ENCODE measurements at regions not wholly inside any gene's neighbourhood (a gene's known extent, or its start where the extent isn't known, plus 50 kb on each side); places are given as distances from the start of the nearest gene placed in this dataset.

DNA sequence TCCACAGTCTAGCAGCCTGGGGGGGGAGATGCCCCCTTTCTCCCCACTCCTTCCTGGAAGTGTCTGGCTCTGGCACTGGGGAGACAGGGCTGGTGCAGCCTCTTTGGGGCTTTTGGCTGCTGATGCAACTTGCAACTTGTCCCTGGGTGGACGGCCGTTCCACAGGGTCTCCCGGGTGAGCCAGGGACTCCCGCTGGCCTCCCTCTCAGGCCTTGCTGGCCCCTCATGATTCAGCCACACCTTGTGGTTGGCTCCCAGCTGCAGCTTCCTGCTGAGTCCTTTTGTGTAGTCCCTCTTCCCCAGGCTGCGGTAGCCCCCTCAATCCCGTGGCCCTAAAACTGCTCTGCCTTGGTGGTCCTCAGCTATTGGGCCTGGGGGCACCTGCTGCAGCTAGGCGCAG is 283.5 kb downstream of the PBX3 start:
- WGBS (ENCODE audit: insufficient coverage): 87% methylated on average over 7 of the region's 7 CpGs
- Histone ChIP-seq H3K4me3 (ENCODE audit: control insufficient read depth in 1 of 7, extremely low read depth in 1 of 7, insufficient read depth in 4 of 7, low read depth in 2 of 7, low read length in 6 of 7) (no peak overlapping the region), H3K9me3 (ENCODE audit: control extremely low read depth in 1 of 5, control insufficient read depth in 4 of 5, insufficient read depth in 2 of 5, low read depth in 1 of 5, low read length in 4 of 5) (no peaks in the 10 kb centered on the region), H3K27me3 (replicated peaks in 2 of 5; ENCODE audit: control insufficient read depth in 4 of 5, insufficient read depth in 5 of 5, low read length in 4 of 5) (peaks cover 0 to 2% (median 1%) of the 10 kb centered on the region in 5 experiments), H3K4me1 (ENCODE audit: control extremely low read depth in 1 of 4, control insufficient read depth in 4 of 4, insufficient read depth in 4 of 4, low read length in 3 of 4) (no peaks in the 10 kb centered on the region), H3K27ac (ENCODE audit: insufficient read depth in 1 of 2, low read depth in 1 of 2, low read length in 2 of 2, poor library complexity in 1 of 2, severe bottlenecking in 2 of 2) (no peak overlapping the region), H3K36me3 (ENCODE audit: control insufficient read depth in 4 of 4, insufficient read depth in 4 of 4, low read length in 3 of 4) (no peaks in the 10 kb centered on the region)
- ChIA-PET POLR2A (no interaction called here), CTCF (no interaction called here)
- no peak for DNase-seq

DNA sequence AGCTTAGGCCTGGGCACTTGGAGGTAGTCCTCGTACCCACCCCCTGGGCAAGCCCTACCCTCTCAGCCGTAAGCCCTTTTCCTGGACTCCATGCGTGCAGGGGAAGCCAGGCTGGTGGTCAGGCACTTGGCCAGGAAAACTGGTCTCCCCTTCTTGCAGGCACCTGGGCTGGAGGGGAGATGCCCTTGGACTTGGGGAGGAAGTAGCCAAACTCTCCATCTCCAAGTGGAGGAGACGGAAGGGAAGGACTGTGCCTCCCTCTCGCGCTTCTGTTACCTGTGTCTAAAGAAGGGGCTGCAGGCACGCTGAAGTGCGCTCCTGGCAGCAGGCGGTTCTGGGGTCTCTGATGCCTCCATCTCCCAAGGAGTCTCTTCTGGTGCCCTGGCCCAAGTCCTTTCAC is 283.9 kb downstream of the PBX3 start:
- 81% methylated on average over 9 of the region's 9 CpGs for WGBS (ENCODE audit: insufficient coverage)
- H3K4me1 ChIP-seq (ENCODE audit: control extremely low read depth in 1 of 4, control insufficient read depth in 4 of 4, insufficient read depth in 4 of 4, low read length in 3 of 4): no peaks in the 10 kb centered on the region
- no peak for DNase-seq
- no peaks in the 10 kb centered on the region for H3K9me3 ChIP-seq (ENCODE audit: control extremely low read depth in 1 of 5, control insufficient read depth in 4 of 5, insufficient read depth in 2 of 5, low read depth in 1 of 5, low read length in 4 of 5)
- no peaks in the 10 kb centered on the region for H3K36me3 ChIP-seq (ENCODE audit: control insufficient read depth in 4 of 4, insufficient read depth in 4 of 4, low read length in 3 of 4)
- no peak overlapping the region for H3K27ac ChIP-seq (ENCODE audit: insufficient read depth in 1 of 2, low read depth in 1 of 2, low read length in 2 of 2, poor library complexity in 1 of 2, severe bottlenecking in 2 of 2)
- ChIA-PET POLR2A (no interaction called here), CTCF (no interaction called here)
- H3K27me3 ChIP-seq (replicated peaks in 2 of 5; ENCODE audit: control insufficient read depth in 4 of 5, insufficient read depth in 5 of 5, low read length in 4 of 5): peaks cover 0 to 5% (median 2%) of the 10 kb centered on the region in 5 experiments
- no peak overlapping the region for H3K4me3 ChIP-seq (ENCODE audit: control insufficient read depth in 1 of 7, extremely low read depth in 1 of 7, insufficient read depth in 4 of 7, low read depth in 2 of 7, low read length in 6 of 7)

DNA sequence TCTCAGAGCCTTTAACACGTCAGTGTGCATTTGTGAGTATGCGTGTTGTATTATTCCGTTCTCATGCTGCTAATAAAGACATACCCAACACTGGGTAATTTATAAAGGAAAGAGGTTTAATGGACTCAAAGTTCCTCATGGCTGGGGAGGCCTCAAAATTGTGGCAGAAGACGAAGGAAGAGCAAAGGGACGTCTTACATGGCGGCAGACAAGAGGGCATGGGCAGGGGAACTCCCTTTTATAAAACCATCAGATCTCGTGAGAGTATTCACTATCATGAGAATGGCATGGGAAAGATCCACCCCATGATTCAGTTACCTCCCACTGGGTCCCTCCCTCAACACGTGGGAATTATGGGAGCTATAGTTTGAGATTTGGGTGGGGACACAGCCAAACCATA is 285.0 kb downstream of the PBX3 start:
- Histone ChIP-seq H3K27me3 (replicated peaks in 2 of 5; ENCODE audit: control insufficient read depth in 4 of 5, insufficient read depth in 5 of 5, low read length in 4 of 5) (peaks cover 0 to 7% (median 3%) of the 10 kb centered on the region in 5 experiments), H3K36me3 (ENCODE audit: control insufficient read depth in 4 of 4, insufficient read depth in 4 of 4, low read length in 3 of 4) (no peaks in the 10 kb centered on the region), H3K9me3 (ENCODE audit: control extremely low read depth in 1 of 5, control insufficient read depth in 4 of 5, insufficient read depth in 2 of 5, low read depth in 1 of 5, low read length in 4 of 5) (no peaks in the 10 kb centered on the region), H3K4me1 (ENCODE audit: control extremely low read depth in 1 of 4, control insufficient read depth in 4 of 4, insufficient read depth in 4 of 4, low read length in 3 of 4) (no peaks in the 10 kb centered on the region), H3K4me3 (ENCODE audit: control insufficient read depth in 1 of 7, extremely low read depth in 1 of 7, insufficient read depth in 4 of 7, low read depth in 2 of 7, low read length in 6 of 7) (no peak overlapping the region), H3K27ac (ENCODE audit: insufficient read depth in 1 of 2, low read depth in 1 of 2, low read length in 2 of 2, poor library complexity in 1 of 2, severe bottlenecking in 2 of 2) (no peak overlapping the region)
- DNase-seq: no peak
- POLR2A ChIA-PET: no interaction called here
- CTCF ChIA-PET: no interaction called here
- WGBS (ENCODE audit: insufficient coverage): 100% methylated on average over 4 of the region's 8 CpGs

DNA sequence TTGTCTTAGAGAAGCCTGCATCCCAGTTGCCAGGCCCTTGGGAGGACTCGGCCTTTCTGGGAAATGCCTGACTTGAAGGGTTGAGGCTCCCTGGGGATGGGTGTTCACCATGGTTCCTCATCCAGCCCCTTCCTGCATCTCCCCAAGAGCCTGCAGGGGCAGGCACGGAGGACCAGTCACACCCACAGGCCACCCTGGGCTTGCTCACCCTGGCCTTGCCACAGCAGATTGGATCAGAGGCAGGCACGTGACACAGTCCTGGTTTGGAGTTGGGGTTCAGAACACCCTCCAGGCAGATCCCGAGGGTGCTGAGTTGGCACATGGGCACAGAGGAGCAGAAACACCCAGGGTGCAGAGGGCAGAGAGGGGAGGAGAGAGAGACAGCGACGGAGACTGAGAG is 286.1 kb downstream of the PBX3 start:
- DNase-seq: no peak
- Histone ChIP-seq H3K4me1 (ENCODE audit: control extremely low read depth in 1 of 4, control insufficient read depth in 4 of 4, insufficient read depth in 4 of 4, low read length in 3 of 4) (no peaks in the 10 kb centered on the region), H3K4me3 (ENCODE audit: control insufficient read depth in 1 of 7, extremely low read depth in 1 of 7, insufficient read depth in 4 of 7, low read depth in 2 of 7, low read length in 6 of 7) (no peak overlapping the region), H3K27me3 (replicated peaks in 2 of 5; ENCODE audit: control insufficient read depth in 4 of 5, insufficient read depth in 5 of 5, low read length in 4 of 5) (peaks cover 0 to 9% (median 5%) of the 10 kb centered on the region in 5 experiments), H3K9me3 (ENCODE audit: control extremely low read depth in 1 of 5, control insufficient read depth in 4 of 5, insufficient read depth in 2 of 5, low read depth in 1 of 5, low read length in 4 of 5) (no peaks in the 10 kb centered on the region), H3K36me3 (ENCODE audit: control insufficient read depth in 4 of 4, insufficient read depth in 4 of 4, low read length in 3 of 4) (no peaks in the 10 kb centered on the region), H3K27ac (ENCODE audit: insufficient read depth in 1 of 2, low read depth in 1 of 2, low read length in 2 of 2, poor library complexity in 1 of 2, severe bottlenecking in 2 of 2) (no peak overlapping the region)
- POLR2A ChIA-PET: no interaction called here
- CTCF ChIA-PET: no interaction called here
- 69% methylated on average over 6 of the region's 6 CpGs for WGBS (ENCODE audit: insufficient coverage)

DNA sequence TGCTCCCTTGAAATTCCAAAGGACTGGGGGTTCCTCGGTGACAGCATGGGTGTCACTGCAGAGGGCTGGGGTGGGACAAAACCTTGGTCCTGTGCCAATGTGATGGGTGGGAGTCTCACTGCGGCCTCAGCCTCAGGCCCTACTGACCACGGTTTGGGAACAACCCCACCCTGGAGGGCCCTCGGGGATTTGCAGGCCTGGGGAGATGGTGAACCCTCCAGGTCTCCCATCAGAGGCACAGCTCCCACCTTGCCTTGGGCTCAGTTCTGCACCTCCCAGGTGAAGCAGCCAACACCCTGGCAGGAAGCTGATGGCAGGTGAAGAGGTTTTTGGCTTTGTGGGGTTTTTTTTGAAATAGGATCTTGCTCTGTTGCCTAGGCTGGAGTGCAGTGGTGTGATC is 286.8 kb downstream of the PBX3 start:
- 100% methylated on average over 3 of the region's 4 CpGs for WGBS (ENCODE audit: insufficient coverage)
- H3K4me3 ChIP-seq (ENCODE audit: control insufficient read depth in 1 of 7, extremely low read depth in 1 of 7, insufficient read depth in 4 of 7, low read depth in 2 of 7, low read length in 6 of 7): no peak overlapping the region
- no peaks in the 10 kb centered on the region for H3K4me1 ChIP-seq (ENCODE audit: control extremely low read depth in 1 of 4, control insufficient read depth in 4 of 4, insufficient read depth in 4 of 4, low read length in 3 of 4)
- no peaks in the 10 kb centered on the region for H3K36me3 ChIP-seq (ENCODE audit: control insufficient read depth in 4 of 4, insufficient read depth in 4 of 4, low read length in 3 of 4)
- no peak for DNase-seq
- ChIA-PET CTCF (no interaction called here), POLR2A (no interaction called here)
- peaks cover 0 to 10% (median 7%) of the 10 kb centered on the region in 5 experiments for H3K27me3 ChIP-seq (replicated peaks in 2 of 5; ENCODE audit: control insufficient read depth in 4 of 5, insufficient read depth in 5 of 5, low read length in 4 of 5)
- no peaks in the 10 kb centered on the region for H3K9me3 ChIP-seq (ENCODE audit: control extremely low read depth in 1 of 5, control insufficient read depth in 4 of 5, insufficient read depth in 2 of 5, low read depth in 1 of 5, low read length in 4 of 5)
- H3K27ac ChIP-seq (ENCODE audit: insufficient read depth in 1 of 2, low read depth in 1 of 2, low read length in 2 of 2, poor library complexity in 1 of 2, severe bottlenecking in 2 of 2): no peak overlapping the region

DNA sequence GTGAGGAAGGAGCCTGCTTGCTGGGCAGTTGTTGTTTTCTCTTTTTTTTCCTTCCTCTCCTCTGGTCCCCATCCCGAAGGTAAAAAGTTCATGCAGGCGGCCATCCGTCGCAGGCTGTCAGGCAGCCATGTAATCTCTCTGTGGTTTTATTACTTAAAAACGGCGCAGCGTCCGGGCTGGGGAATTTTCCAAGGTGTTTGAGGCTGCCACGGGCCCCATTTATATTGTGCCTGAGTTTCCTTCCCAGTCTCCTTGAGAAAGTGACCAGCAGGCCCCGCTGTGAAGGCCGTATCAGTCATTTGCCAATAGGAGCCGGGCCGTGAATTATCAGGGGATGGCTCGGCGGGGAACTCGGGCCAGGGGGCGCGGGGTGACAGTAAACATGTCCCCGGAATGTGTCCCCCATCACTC is 289.7 kb downstream of the PBX3 start:
- 48% methylated on average over 19 of the region's 19 CpGs for WGBS (ENCODE audit: insufficient coverage)
- CTCF ChIA-PET: no interaction called here
- peaks cover 0 to 11% (median 7%) of the 10 kb centered on the region in 5 experiments for H3K27me3 ChIP-seq (replicated peaks in 2 of 5; ENCODE audit: control insufficient read depth in 4 of 5, insufficient read depth in 5 of 5, low read length in 4 of 5)

DNA sequence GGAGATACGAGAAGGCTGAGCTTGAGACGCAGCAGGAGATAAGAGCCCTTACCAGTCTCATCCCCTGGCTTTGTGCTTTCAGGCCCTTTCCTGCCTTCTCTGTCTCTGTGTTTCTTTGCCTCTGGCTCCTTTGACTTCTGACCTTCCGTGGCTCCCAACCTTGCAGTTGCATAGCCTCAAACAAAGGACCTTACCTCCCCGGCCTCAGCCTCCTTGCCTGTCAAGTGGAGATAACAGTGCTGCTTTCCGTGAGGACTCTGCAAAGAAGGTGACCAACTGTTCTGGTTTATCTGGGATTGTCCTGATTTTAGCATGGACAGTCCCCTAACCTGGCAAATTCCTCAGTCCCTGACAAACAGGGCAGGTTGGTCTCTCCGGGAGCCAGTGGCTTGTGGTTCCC is 287.8 kb upstream of the MVB12B start:
- Histone ChIP-seq H3K27ac (ENCODE audit: insufficient read depth in 1 of 2, low read depth in 1 of 2, low read length in 2 of 2, poor library complexity in 1 of 2, severe bottlenecking in 2 of 2) (no peak overlapping the region), H3K27me3 (replicated peaks in 2 of 5; ENCODE audit: control insufficient read depth in 4 of 5, insufficient read depth in 5 of 5, low read length in 4 of 5) (peaks cover 0 to 13% (median 7%) of the 10 kb centered on the region in 5 experiments), H3K9me3 (ENCODE audit: control extremely low read depth in 1 of 5, control insufficient read depth in 4 of 5, insufficient read depth in 2 of 5, low read depth in 1 of 5, low read length in 4 of 5) (peaks cover 0 to 6% (median 0%) of the 10 kb centered on the region in 5 experiments), H3K4me1 (ENCODE audit: control extremely low read depth in 1 of 4, control insufficient read depth in 4 of 4, insufficient read depth in 4 of 4, low read length in 3 of 4) (no peaks in the 10 kb centered on the region), H3K4me3 (ENCODE audit: control insufficient read depth in 1 of 7, extremely low read depth in 1 of 7, insufficient read depth in 4 of 7, low read depth in 2 of 7, low read length in 6 of 7) (no peak overlapping the region), H3K36me3 (ENCODE audit: control insufficient read depth in 4 of 4, insufficient read depth in 4 of 4, low read length in 3 of 4) (no peaks in the 10 kb centered on the region)
- no peak for DNase-seq
- ChIA-PET CTCF (interaction anchor here (0.6 kb wide), 1 partner anchor 12 kb away, joined by 3 read pairs; no protein-coding TSS in a partner anchor), POLR2A (no interaction called here)
- 94% methylated on average over 4 of the region's 6 CpGs for WGBS (ENCODE audit: insufficient coverage)

More for the DNA sequence above, 289.7 kb downstream of the PBX3 start:
- DNase-seq: no peak
- Histone ChIP-seq H3K4me1 (ENCODE audit: control extremely low read depth in 1 of 4, control insufficient read depth in 4 of 4, insufficient read depth in 4 of 4, low read length in 3 of 4) (no peaks in the 10 kb centered on the region), H3K4me3 (ENCODE audit: control insufficient read depth in 1 of 7, extremely low read depth in 1 of 7, insufficient read depth in 4 of 7, low read depth in 2 of 7, low read length in 6 of 7) (no peak overlapping the region), H3K9me3 (ENCODE audit: control extremely low read depth in 1 of 5, control insufficient read depth in 4 of 5, insufficient read depth in 2 of 5, low read depth in 1 of 5, low read length in 4 of 5) (peaks cover 0 to 3% (median 0%) of the 10 kb centered on the region in 5 experiments), H3K36me3 (ENCODE audit: control insufficient read depth in 4 of 4, insufficient read depth in 4 of 4, low read length in 3 of 4) (no peaks in the 10 kb centered on the region), H3K27ac (ENCODE audit: insufficient read depth in 1 of 2, low read depth in 1 of 2, low read length in 2 of 2, poor library complexity in 1 of 2, severe bottlenecking in 2 of 2) (no peak overlapping the region)
- POLR2A ChIA-PET: no interaction called here
